Activated effector memory CD4-positive, alpha-beta T cell treated with Interleukin-2 at 50 U/mL for 16 hours (primary cell): ENCODE measurements at regions not wholly inside any gene's neighbourhood (a gene's known extent, or its start where the extent isn't known, plus 50 kb on each side); places are given as distances from the start of the nearest gene placed in this dataset.
"Not testable (repeated sequence)": the region's sequence is repeated elsewhere in the genome, so short reads cannot be mapped to it uniquely, and the experiment has no call there.

Source experiments
- DNase-seq: peaks from one replicate; pipeline ENCODE4 v3.0.0-alpha.2; 2020

- DNase-seq = no peak
These were observed 368.7 kb upstream of the ID2 start for GRCh38 chr2:8312861-8313830.

GRCh38 chr2:8314063-8314462, 367.8 kb upstream of the ID2 start:
- no peak for DNase-seq

GRCh38 chr2:8315531-8316165, 366.2 kb upstream of the ID2 start:
- DNase-seq = no peak

- DNase-seq = no peak
These were observed 365.5 kb upstream of the ID2 start for GRCh38 chr2:8316356-8316755.

- DNase-seq = no peak
These were observed 364.4 kb upstream of the ID2 start for GRCh38 chr2:8317418-8317817.

GRCh38 chr2:8319219-8319618, 362.6 kb upstream of the ID2 start:
- no peak for DNase-seq

GRCh38 chr2:8320311-8321066, 361.4 kb upstream of the ID2 start:
- DNase-seq = no peak

GRCh38 chr2:8322634-8323033, 359.2 kb upstream of the ID2 start:
- DNase-seq = no peak

GRCh38 chr2:8324164-8324856, 357.5 kb upstream of the ID2 start:
- DNase-seq = no peak

- no peak for DNase-seq
These were observed 357.0 kb upstream of the ID2 start for GRCh38 chr2:8324901-8325300.

GRCh38 chr2:8327371-8328100, 354.3 kb upstream of the ID2 start:
- no peak for DNase-seq

- no peak for DNase-seq
These were observed 353.6 kb upstream of the ID2 start for GRCh38 chr2:8328217-8328616.

GRCh38 chr2:8329660-8330622, 351.9 kb upstream of the ID2 start:
- no peak for DNase-seq

- DNase-seq = no peak
These were observed 350.8 kb upstream of the ID2 start for GRCh38 chr2:8331068-8331467.

- no peak for DNase-seq
These were observed 349.2 kb upstream of the ID2 start for GRCh38 chr2:8332646-8333045.

GRCh38 chr2:8333177-8333831, 348.6 kb upstream of the ID2 start:
- no peak for DNase-seq

GRCh38 chr2:8333832-8334187, 348.0 kb upstream of the ID2 start:
- DNase-seq = not testable (repeated sequence)

- DNase-seq = no peak
These were observed 347.0 kb upstream of the ID2 start for GRCh38 chr2:8334866-8335325.

GRCh38 chr2:8335801-8336200, 346.1 kb upstream of the ID2 start:
- no peak for DNase-seq

- DNase-seq = no peak
These were observed 344.5 kb upstream of the ID2 start for GRCh38 chr2:8337321-8337720.
